ENCODE measurements at regions not wholly inside any gene's neighbourhood (a gene's known extent, or its start where the extent isn't known, plus 50 kb on each side); places are given as distances from the start of the nearest gene placed in this dataset.

DNA sequence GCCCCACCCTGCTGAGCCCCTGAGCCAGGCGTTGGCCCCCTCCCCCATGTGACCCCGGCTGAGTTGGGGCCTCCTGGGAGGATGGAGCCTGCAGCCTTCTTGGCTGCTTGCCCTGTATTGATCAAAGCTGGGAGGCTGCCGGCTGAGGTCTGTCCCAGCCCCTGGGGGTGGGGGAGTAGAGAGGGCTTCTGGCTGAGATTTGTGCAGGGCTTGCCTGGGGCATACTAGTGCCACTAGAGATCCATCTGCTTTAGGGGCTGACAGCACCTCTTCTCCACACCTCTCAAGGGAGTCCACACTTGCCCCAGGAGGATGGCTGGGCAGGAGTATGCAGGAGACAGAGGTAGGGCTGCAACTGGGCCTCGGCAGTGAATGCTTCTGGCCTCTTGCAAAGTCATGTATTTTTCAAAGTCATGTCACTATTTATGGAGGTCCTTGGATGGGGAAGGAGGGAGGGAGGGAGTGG is 53.6 kb upstream of the SSBP3 start:
- Histone ChIP-seq H3K4me3 (no peak overlapping the region), H3K4me1 (peaks cover 4% of the 10 kb centered on the region), H3K27ac (no peak overlapping the region), H3K36me3 (ENCODE audit: low read depth, missing control alignments) (no peaks in the 10 kb centered on the region), H3K27me3 (no peaks in the 10 kb centered on the region), H3K9me3 (no peaks in the 10 kb centered on the region)
- intact Hi-C loops (cut with DNase I; ENCODE audit: low total_unique reads) = no loop called here
- WGBS, 2 donors = 42 to 51% methylated on average over 3 to 4 of the region's 4 CpGs
- TF ChIP-seq, protein P1, sequence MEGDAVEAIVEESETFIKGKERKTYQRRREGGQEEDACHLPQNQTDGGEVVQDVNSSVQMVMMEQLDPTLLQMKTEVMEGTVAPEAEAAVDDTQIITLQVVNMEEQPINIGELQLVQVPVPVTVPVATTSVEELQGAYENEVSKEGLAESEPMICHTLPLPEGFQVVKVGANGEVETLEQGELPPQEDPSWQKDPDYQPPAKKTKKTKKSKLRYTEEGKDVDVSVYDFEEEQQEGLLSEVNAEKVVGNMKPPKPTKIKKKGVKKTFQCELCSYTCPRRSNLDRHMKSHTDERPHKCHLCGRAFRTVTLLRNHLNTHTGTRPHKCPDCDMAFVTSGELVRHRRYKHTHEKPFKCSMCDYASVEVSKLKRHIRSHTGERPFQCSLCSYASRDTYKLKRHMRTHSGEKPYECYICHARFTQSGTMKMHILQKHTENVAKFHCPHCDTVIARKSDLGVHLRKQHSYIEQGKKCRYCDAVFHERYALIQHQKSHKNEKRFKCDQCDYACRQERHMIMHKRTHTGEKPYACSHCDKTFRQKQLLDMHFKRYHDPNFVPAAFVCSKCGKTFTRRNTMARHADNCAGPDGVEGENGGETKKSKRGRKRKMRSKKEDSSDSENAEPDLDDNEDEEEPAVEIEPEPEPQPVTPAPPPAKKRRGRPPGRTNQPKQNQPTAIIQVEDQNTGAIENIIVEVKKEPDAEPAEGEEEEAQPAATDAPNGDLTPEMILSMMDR (IDR thresholded peaks at IDR 0.05) = no peak
- TF ChIP-seq POLR2A (IDR thresholded peaks at IDR 0.05) = no peak
- no peak for DNase-seq

- Histone ChIP-seq H3K9me3 (no peaks in the 10 kb centered on the region), H3K27me3 (no peaks in the 10 kb centered on the region), H3K4me1 (no peaks in the 10 kb centered on the region), H3K4me3 (no peak overlapping the region), H3K36me3 (ENCODE audit: low read depth, missing control alignments) (no peaks in the 10 kb centered on the region), H3K27ac (no peak overlapping the region)
- no peak for TF ChIP-seq POLR2A (IDR thresholded peaks at IDR 0.05)
- TF ChIP-seq, protein P1 (IDR thresholded peaks at IDR 0.05) = no peak
- DNase-seq = no peak
- intact Hi-C loops (cut with DNase I; ENCODE audit: low total_unique reads) = no loop called here
Measured at GRCh38 chr1:54459140-54459539, 52.9 kb upstream of the SSBP3 start.

DNA sequence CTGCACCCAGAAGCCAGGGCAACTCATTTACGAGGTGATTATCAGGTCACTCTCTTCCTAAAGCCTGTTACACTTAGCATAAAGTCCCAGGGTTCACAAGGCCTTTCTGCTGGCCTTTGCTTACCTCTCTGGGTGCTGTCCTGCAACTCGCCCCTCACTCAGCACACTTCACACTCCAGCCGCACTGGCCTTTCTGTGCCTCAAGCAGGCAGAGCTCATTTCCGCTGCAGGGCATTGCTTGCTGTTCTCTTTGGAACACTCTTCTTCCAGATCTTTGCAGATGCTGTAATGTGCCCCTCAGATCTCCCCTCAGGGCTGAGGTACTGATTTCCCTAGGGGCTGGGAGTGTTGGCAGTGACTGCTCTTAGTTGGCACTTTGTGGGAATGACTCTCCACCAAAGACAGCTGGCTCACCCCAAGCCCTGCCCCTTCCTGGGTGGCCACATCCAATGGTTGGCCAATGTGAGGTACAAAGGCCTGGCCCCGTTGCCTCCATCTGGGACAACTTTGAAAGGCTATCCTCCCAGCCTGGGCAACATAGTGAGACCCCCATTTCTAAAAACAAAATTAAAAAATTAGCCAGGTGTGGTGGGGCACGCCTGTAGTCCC is 50.8 kb upstream of the SSBP3 start:
- no peaks in the 10 kb centered on the region for H3K4me1 ChIP-seq
- WGBS, 2 donors = 94 to 96% methylated on average over 6 of the region's 6 CpGs
- intact Hi-C loops (cut with DNase I; ENCODE audit: low total_unique reads) = no loop called here
- no peak overlapping the region for H3K27ac ChIP-seq
- no peaks in the 10 kb centered on the region for H3K27me3 ChIP-seq
- H3K9me3 ChIP-seq = no peaks in the 10 kb centered on the region
- no peak overlapping the region for H3K4me3 ChIP-seq
- TF ChIP-seq, protein P1 (IDR thresholded peaks at IDR 0.05) = no peak
- TF ChIP-seq POLR2A (IDR thresholded peaks at IDR 0.05) = no peak
- no peaks in the 10 kb centered on the region for H3K36me3 ChIP-seq (ENCODE audit: low read depth, missing control alignments)
- no peak for DNase-seq

- H3K27me3 ChIP-seq = no peaks in the 10 kb centered on the region
- H3K4me1 ChIP-seq = no peaks in the 10 kb centered on the region
- no peak overlapping the region for H3K4me3 ChIP-seq
- no peak for DNase-seq
- intact Hi-C loops (cut with DNase I; ENCODE audit: low total_unique reads) = no loop called here
- TF ChIP-seq POLR2A (IDR thresholded peaks at IDR 0.05) = no peak
- TF ChIP-seq, protein P1 (IDR thresholded peaks at IDR 0.05) = no peak
- no peaks in the 10 kb centered on the region for H3K9me3 ChIP-seq
- WGBS, 2 donors = 66 to 76% methylated on average over 3 of the region's 3 CpGs
- H3K36me3 ChIP-seq (ENCODE audit: low read depth, missing control alignments) = no peaks in the 10 kb centered on the region
- no peak overlapping the region for H3K27ac ChIP-seq
Measured at GRCh38 chr1:54456361-54456760, 50.2 kb upstream of the SSBP3 start.

Measured in testis (tissue), 2 donors.